Loucy (cell line): ENCODE measurements at regions not wholly inside any gene's neighbourhood (a gene's known extent, or its start where the extent isn't known, plus 50 kb on each side); places are given as distances from the start of the nearest gene placed in this dataset.

ENCODE experiments used
- H2AFZ ChIP-seq: fragments of 200-600 bp; sonication (generic); 2 replicates; pipeline ENCODE4 v1.6.0; 2016; ENCODE audit warnings: antibody characterized with exemption, mild to moderate bottlenecking, low read length, moderate library complexity
- H3F3A ChIP-seq: fragments of 200-600 bp; 2 replicates; pipeline ENCODE4 v1.6.0; 2016; ENCODE audit warnings: antibody characterized with exemption, low read depth, mild to moderate bottlenecking
- H3K27me3 ChIP-seq: fragments of 200-600 bp; sonication (generic); 2 replicates; pipeline ENCODE4 v1.6.1; 2014; ENCODE audit warnings: low read length, mild to moderate bottlenecking; ENCODE audit not compliant: insufficient read depth, poor library complexity, severe bottlenecking
- H3K36me3 ChIP-seq: fragments of 200-600 bp; sonication (generic); 2 replicates; pipeline ENCODE4 v1.6.1; 2016; ENCODE audit warnings: low read length; ENCODE audit not compliant: insufficient read depth
- H3K4me1 ChIP-seq: fragments of 200-600 bp; sonication (generic); 2 replicates; pipeline ENCODE4 v1.5.1; 2014; ENCODE audit warnings: low read length, mild to moderate bottlenecking; ENCODE audit not compliant: insufficient read depth, poor library complexity, severe bottlenecking
- H3K4me2 ChIP-seq: fragments of 200-600 bp; sonication (generic); 2 replicates; pipeline ENCODE4 v1.6.0; 2014; ENCODE audit warnings: antibody characterized with exemption, low read length, low read depth, mild to moderate bottlenecking; ENCODE audit not compliant: poor library complexity, severe bottlenecking
- H3K4me3 ChIP-seq: fragments of 200-600 bp; sonication (generic); 2 replicates; pipeline ENCODE4 v1.5.1; 2014; ENCODE audit warnings: low read length, mild to moderate bottlenecking, mixed read lengths; ENCODE audit not compliant: poor library complexity, severe bottlenecking
- H3K79me2 ChIP-seq: fragments of 200-600 bp; sonication (generic); 2 replicates; pipeline ENCODE4 v1.6.1; 2014; ENCODE audit warnings: low read length; ENCODE audit not compliant: insufficient read depth
- H3K9ac ChIP-seq: fragments of 200-600 bp; sonication (generic); 2 replicates; pipeline ENCODE4 v1.6.0; 2014; ENCODE audit warnings: mild to moderate bottlenecking, low read depth, low read length, moderate library complexity; ENCODE audit not compliant: poor library complexity, severe bottlenecking
- H3K9me2 ChIP-seq: fragments of 200-600 bp; sonication (generic); replicated peaks from 2 replicates; pipeline ENCODE4 v1.6.1; 2016; ENCODE audit warnings: low read depth, low read length, mixed read lengths
- H3K9me3 ChIP-seq: fragments of 200-600 bp; sonication (generic); 2 replicates; pipeline ENCODE4 v1.6.1; 2014; ENCODE audit warnings: mild to moderate bottlenecking, antibody characterized with exemption, low read length, low read depth; ENCODE audit not compliant: insufficient read depth
- H4K20me1 ChIP-seq: fragments of 200-600 bp; sonication (generic); 2 replicates; pipeline ENCODE4 v1.6.0; 2014; ENCODE audit warnings: antibody characterized with exemption, low read length, mild to moderate bottlenecking; ENCODE audit not compliant: insufficient read depth, poor library complexity, severe bottlenecking
- CTCF ChIP-seq: fragments of 200-600 bp; sonication (generic); conservative IDR thresholded peaks from 2 replicates; pipeline ENCODE4 v1.5.1; 2014; ENCODE audit warnings: mild to moderate bottlenecking, antibody characterized with exemption, low read length
- EZH2phosphoT487 ChIP-seq: fragments of 200-600 bp; IDR thresholded peaks from 2 replicates; pipeline ENCODE4 v1.6.1; 2018; ENCODE audit warnings: antibody characterized with exemption, mild to moderate bottlenecking, moderate library complexity, borderline replicate concordance

- Histone ChIP-seq H3K4me2 (no peak overlapping the region), H3K9ac (no peak overlapping the region), H2AFZ (no peak overlapping the region), H3K79me2 (no peaks in the 10 kb centered on the region), H3K9me2 (no peaks in the 10 kb centered on the region), H3K4me3 (no peak overlapping the region), H3K27me3 (no peaks in the 10 kb centered on the region), H3K4me1 (no peaks in the 10 kb centered on the region), H3K36me3 (no peaks in the 10 kb centered on the region), H3F3A (no peaks in the 10 kb centered on the region), H3K9me3 (no peaks in the 10 kb centered on the region), H4K20me1 (no peaks in the 10 kb centered on the region)
- no peak for TF ChIP-seq EZH2phosphoT487
- TF ChIP-seq CTCF: no peak
Measured at GRCh38 chr5:104001136-104001535, 438.5 kb upstream of the NUDT12 start.

- Histone ChIP-seq H3K27me3 (no peaks in the 10 kb centered on the region), H3F3A (no peaks in the 10 kb centered on the region), H3K4me1 (no peaks in the 10 kb centered on the region), H3K79me2 (no peaks in the 10 kb centered on the region), H3K9me3 (no peaks in the 10 kb centered on the region), H3K4me3 (no peak overlapping the region), H2AFZ (no peak overlapping the region), H3K36me3 (no peaks in the 10 kb centered on the region), H3K9me2 (no peaks in the 10 kb centered on the region), H4K20me1 (no peaks in the 10 kb centered on the region), H3K9ac (no peak overlapping the region), H3K4me2 (no peak overlapping the region)
- no peak for TF ChIP-seq EZH2phosphoT487
- TF ChIP-seq CTCF: no peak
Measured at GRCh38 chr5:103993031-103993430, 430.4 kb upstream of the NUDT12 start.

GRCh38 chr5:103990064-103990463, 427.5 kb upstream of the NUDT12 start:
- Histone ChIP-seq H3K79me2 (no peaks in the 10 kb centered on the region), H4K20me1 (no peaks in the 10 kb centered on the region), H3K9ac (no peak overlapping the region), H3K9me3 (no peaks in the 10 kb centered on the region), H3K4me2 (no peak overlapping the region), H3K9me2 (no peaks in the 10 kb centered on the region), H3K4me3 (no peak overlapping the region), H3K4me1 (no peaks in the 10 kb centered on the region), H3K36me3 (no peaks in the 10 kb centered on the region), H2AFZ (no peak overlapping the region), H3K27me3 (no peaks in the 10 kb centered on the region), H3F3A (no peaks in the 10 kb centered on the region)
- TF ChIP-seq EZH2phosphoT487 (no peak), CTCF (no peak)
